ENCODE measurements at regions not wholly inside any gene's neighbourhood (a gene's known extent, or its start where the extent isn't known, plus 50 kb on each side); places are given as distances from the start of the nearest gene placed in this dataset.
"Not testable (repeated sequence)": the region's sequence is repeated elsewhere in the genome, so short reads cannot be mapped to it uniquely, and the experiment has no call there.

- CTCF ChIA-PET: no interaction called here
- Mint-ChIP-seq H3K9me3 (peaks cover 2% of the 10 kb centered on the region), H3K4me3 (no peak overlapping the region), H3K36me3 (ENCODE audit: low read depth) (no peaks in the 10 kb centered on the region), H3K4me1 (no peaks in the 10 kb centered on the region), H3K27ac (no peak overlapping the region), H3K27me3 (no peaks in the 10 kb centered on the region)
- POLR2A ChIA-PET: no interaction called here
- no peak for DNase-seq
These were observed 113.7 kb upstream of the KITLG start for GRCh38 chr12:88693837-88694445.

GRCh38 chr12:88691811-88692210 is 111.5 kb upstream of the KITLG start:
- CTCF ChIA-PET: no interaction called here
- Mint-ChIP-seq H3K36me3 (ENCODE audit: low read depth) (no peaks in the 10 kb centered on the region), H3K27me3 (no peaks in the 10 kb centered on the region), H3K27ac (no peak overlapping the region), H3K4me3 (no peak overlapping the region), H3K4me1 (no peaks in the 10 kb centered on the region), H3K9me3 (peaks cover 2% of the 10 kb centered on the region)
- no peak for DNase-seq
- POLR2A ChIA-PET: no interaction called here

GRCh38 chr12:88684610-88685009 is 104.3 kb upstream of the KITLG start:
- ChIA-PET CTCF (no interaction called here), POLR2A (no interaction called here)
- no peaks in the 10 kb centered on the region for H3K4me1 Mint-ChIP-seq

DNA sequence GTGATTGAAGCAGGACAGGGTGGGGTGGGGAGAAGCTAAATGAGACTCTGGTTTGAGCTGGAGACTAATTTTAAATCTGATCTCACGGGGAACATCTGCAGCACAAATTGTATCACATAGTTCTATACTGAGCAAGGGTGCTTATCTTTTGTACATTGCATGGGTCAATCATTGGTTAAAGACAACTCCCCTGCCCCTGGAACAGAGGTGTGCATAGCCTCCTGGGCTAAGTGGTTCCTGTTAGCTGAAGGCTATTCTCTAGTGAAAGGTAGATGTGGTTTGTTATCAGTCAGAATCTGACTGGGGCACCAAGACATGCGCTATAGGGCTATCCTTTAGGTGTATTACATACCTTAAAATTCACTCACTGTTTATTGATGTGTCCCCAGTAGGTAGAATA is 103.9 kb upstream of the KITLG start:
- CTCF ChIA-PET: no interaction called here
- Mint-ChIP-seq H3K27me3 (no peaks in the 10 kb centered on the region), H3K9me3 (no peaks in the 10 kb centered on the region), H3K27ac (no peak overlapping the region), H3K36me3 (ENCODE audit: low read depth) (no peaks in the 10 kb centered on the region), H3K4me3 (no peak overlapping the region), H3K4me1 (no peaks in the 10 kb centered on the region)
- POLR2A ChIA-PET: no interaction called here
- DNase-seq: no peak

More at GRCh38 chr12:88684610-88685009, 104.3 kb upstream of the KITLG start:
- H3K27ac Mint-ChIP-seq: no peak overlapping the region
- no peak overlapping the region for H3K4me3 Mint-ChIP-seq
- DNase-seq: no peak
- no peaks in the 10 kb centered on the region for H3K9me3 Mint-ChIP-seq
- H3K27me3 Mint-ChIP-seq: no peaks in the 10 kb centered on the region
- no peaks in the 10 kb centered on the region for H3K36me3 Mint-ChIP-seq (ENCODE audit: low read depth)

DNA sequence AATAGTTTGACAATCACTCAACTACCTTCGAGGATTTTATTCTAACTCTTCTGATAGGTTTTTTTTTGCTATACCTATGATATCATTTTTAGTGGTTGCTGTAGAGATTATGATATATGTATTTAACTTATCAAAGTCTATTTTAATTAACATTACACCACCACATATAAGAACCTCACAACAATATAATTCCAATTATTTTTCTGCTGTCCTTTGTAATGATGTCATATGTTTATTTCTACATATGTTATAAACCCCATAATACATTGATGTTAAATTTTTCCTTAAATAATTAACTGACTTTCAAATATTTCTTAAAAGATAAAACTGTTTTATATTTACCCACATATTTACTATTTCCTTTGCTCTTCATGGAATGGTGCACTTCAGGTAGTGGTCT is 103.4 kb upstream of the KITLG start:
- POLR2A ChIA-PET: no interaction called here
- no peaks in the 10 kb centered on the region for H3K36me3 Mint-ChIP-seq (ENCODE audit: low read depth)
- CTCF ChIA-PET: no interaction called here

GRCh38 chr12:88681271-88681670 is 101.0 kb upstream of the KITLG start:
- DNase-seq: no peak
- H3K4me1 Mint-ChIP-seq: no peaks in the 10 kb centered on the region
- POLR2A ChIA-PET: no interaction called here
- no peaks in the 10 kb centered on the region for H3K36me3 Mint-ChIP-seq (ENCODE audit: low read depth)
- no peak overlapping the region for H3K27ac Mint-ChIP-seq
- H3K9me3 Mint-ChIP-seq: no peaks in the 10 kb centered on the region
- CTCF ChIA-PET: no interaction called here
- H3K4me3 Mint-ChIP-seq: no peak overlapping the region
- no peaks in the 10 kb centered on the region for H3K27me3 Mint-ChIP-seq

More for the DNA sequence above, 103.4 kb upstream of the KITLG start:
- no peak overlapping the region for H3K27ac Mint-ChIP-seq
- no peak overlapping the region for H3K4me3 Mint-ChIP-seq
- no peaks in the 10 kb centered on the region for H3K4me1 Mint-ChIP-seq
- no peaks in the 10 kb centered on the region for H3K27me3 Mint-ChIP-seq
- H3K9me3 Mint-ChIP-seq: no peaks in the 10 kb centered on the region
- no peak for DNase-seq

DNA sequence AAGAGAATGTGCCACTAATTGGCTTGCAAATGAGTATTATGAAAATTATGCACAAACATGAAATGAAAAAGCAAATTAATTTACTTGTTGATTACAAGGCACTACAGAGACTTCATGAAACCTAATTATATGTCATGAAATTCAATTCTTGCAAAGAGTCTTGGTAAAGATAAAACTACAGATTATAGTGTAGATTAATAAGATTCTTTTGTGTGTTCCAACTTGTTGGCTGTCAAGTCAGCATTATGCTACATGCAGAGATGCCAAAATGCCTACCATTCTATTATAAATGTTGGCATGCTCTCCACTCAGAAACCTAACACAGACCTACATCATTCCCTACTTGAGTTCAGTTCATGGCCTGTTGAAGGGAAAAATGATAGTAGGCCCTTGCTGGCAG is 97.2 kb upstream of the KITLG start:
- H3K4me3 Mint-ChIP-seq: no peak overlapping the region
- no peaks in the 10 kb centered on the region for H3K36me3 Mint-ChIP-seq (ENCODE audit: low read depth)
- no peaks in the 10 kb centered on the region for H3K27me3 Mint-ChIP-seq
- H3K27ac Mint-ChIP-seq: no peak overlapping the region
- CTCF ChIA-PET: no interaction called here
- H3K9me3 Mint-ChIP-seq: no peaks in the 10 kb centered on the region
- no peaks in the 10 kb centered on the region for H3K4me1 Mint-ChIP-seq
- POLR2A ChIA-PET: no interaction called here
- no peak for DNase-seq

DNA sequence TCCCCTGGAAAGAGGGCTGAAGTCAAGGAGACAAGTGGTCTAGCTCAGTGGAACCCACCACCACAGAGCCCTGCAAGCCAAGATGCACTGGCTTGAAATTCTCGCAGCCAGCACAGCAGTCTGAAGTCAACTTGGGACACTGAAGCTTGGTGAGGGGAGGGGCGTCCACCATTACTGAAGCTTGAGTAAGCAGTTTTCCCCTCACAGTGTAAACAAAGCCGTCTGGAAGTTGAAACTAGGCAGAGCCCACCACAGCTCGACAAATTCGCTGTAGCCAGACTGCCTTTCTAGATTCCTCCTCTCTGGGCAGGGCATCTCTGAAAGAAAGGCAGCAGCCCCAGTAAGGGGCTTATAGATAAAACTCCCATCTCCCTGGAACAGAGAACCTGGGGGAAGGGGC is 87.3 kb upstream of the KITLG start:
- H3K36me3 Mint-ChIP-seq (ENCODE audit: low read depth); H3K9me3 Mint-ChIP-seq; H3K27ac Mint-ChIP-seq; H3K4me1 Mint-ChIP-seq; DNase-seq; POLR2A ChIA-PET; H3K4me3 Mint-ChIP-seq; H3K27me3 Mint-ChIP-seq: not testable (repeated sequence)
- CTCF ChIA-PET: interaction anchor here (0.6 kb wide), 1 partner anchor 32 kb away, joined by 5 read pairs; no protein-coding TSS in a partner anchor

- Mint-ChIP-seq H3K4me1 (no peaks in the 10 kb centered on the region), H3K9me3 (no peaks in the 10 kb centered on the region), H3K27ac (no peak overlapping the region), H3K27me3 (no peaks in the 10 kb centered on the region), H3K36me3 (ENCODE audit: low read depth) (no peaks in the 10 kb centered on the region), H3K4me3 (no peak overlapping the region)
- POLR2A ChIA-PET: no interaction called here
- CTCF ChIA-PET: no interaction called here
- DNase-seq: no peak
These were observed 84.8 kb upstream of the KITLG start for GRCh38 chr12:88665071-88665470.

DNA sequence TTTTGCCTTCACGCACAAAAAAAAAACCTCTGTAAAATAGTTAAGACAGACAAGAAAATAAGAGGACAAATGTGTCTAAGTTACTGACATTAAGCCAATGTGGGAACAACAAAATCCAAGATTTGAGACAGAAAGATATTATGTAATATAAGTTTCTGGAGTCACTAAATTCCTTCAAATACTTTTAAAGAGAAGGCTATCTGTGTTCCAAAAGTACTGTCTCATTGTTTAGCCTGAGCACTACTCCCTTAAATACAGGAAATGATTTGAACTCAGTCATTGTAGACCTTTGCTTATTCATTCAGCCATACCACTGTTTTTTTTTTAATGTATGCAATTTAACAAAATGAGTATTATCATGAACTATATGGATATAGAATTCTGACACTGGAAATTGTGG is 82.7 kb upstream of the KITLG start:
- no peaks in the 10 kb centered on the region for H3K9me3 Mint-ChIP-seq
- H3K4me3 Mint-ChIP-seq: no peak overlapping the region
- H3K27ac Mint-ChIP-seq: no peak overlapping the region
- DNase-seq: no peak
- H3K27me3 Mint-ChIP-seq: no peaks in the 10 kb centered on the region
- no peaks in the 10 kb centered on the region for H3K4me1 Mint-ChIP-seq
- ChIA-PET CTCF (no interaction called here), POLR2A (no interaction called here)
- no peaks in the 10 kb centered on the region for H3K36me3 Mint-ChIP-seq (ENCODE audit: low read depth)

- Mint-ChIP-seq H3K4me3 (no peak overlapping the region), H3K36me3 (ENCODE audit: low read depth) (no peaks in the 10 kb centered on the region), H3K9me3 (no peaks in the 10 kb centered on the region), H3K4me1 (no peaks in the 10 kb centered on the region), H3K27ac (no peak overlapping the region), H3K27me3 (no peaks in the 10 kb centered on the region)
- CTCF ChIA-PET: no interaction called here
- POLR2A ChIA-PET: no interaction called here
- no peak for DNase-seq
These were observed 81.8 kb upstream of the KITLG start for GRCh38 chr12:88662093-88662492.

GRCh38 chr12:88658009-88658408 is 77.7 kb upstream of the KITLG start:
- CTCF ChIA-PET: interaction anchor here (1.4 kb wide), 1 partner anchor 20 kb away, joined by 6 read pairs; no protein-coding TSS in a partner anchor
- H3K9me3 Mint-ChIP-seq: no peaks in the 10 kb centered on the region
- no peaks in the 10 kb centered on the region for H3K27me3 Mint-ChIP-seq
- no peak overlapping the region for H3K27ac Mint-ChIP-seq
- no peaks in the 10 kb centered on the region for H3K36me3 Mint-ChIP-seq (ENCODE audit: low read depth)
- no peak overlapping the region for H3K4me3 Mint-ChIP-seq
- POLR2A ChIA-PET: no interaction called here
- H3K4me1 Mint-ChIP-seq: no peaks in the 10 kb centered on the region
- DNase-seq: no peak

DNA sequence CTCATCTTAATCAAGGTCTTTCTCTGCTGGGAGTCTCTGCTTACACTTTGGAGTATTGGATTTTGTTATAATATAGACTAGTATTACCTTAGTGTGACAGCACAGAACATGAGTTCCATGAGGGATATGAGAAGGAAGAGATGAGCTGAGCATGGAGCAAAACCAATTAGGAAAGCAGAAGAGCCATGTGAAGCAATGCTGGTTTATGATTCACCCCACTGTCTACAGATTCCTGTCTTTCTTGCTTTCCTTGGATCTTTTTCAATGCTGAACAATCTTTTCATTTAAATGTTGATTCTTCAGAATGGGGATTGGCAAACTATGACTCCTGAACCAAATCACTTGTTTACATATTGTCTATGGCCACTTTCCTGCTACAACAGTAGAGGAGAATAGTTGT is 70.4 kb upstream of the KITLG start:
- Mint-ChIP-seq H3K27ac (no peak overlapping the region), H3K4me1 (no peaks in the 10 kb centered on the region), H3K36me3 (ENCODE audit: low read depth) (no peaks in the 10 kb centered on the region), H3K27me3 (no peaks in the 10 kb centered on the region), H3K4me3 (no peak overlapping the region), H3K9me3 (no peaks in the 10 kb centered on the region)
- POLR2A ChIA-PET: no interaction called here
- CTCF ChIA-PET: no interaction called here
- no peak for DNase-seq

GRCh38 chr12:88648625-88649024 is 68.4 kb upstream of the KITLG start:
- CTCF ChIA-PET: no interaction called here
- no peaks in the 10 kb centered on the region for H3K4me1 Mint-ChIP-seq
- H3K4me3 Mint-ChIP-seq: no peak overlapping the region
- H3K27ac Mint-ChIP-seq: no peak overlapping the region
- POLR2A ChIA-PET: no interaction called here
- no peaks in the 10 kb centered on the region for H3K9me3 Mint-ChIP-seq
- no peak for DNase-seq
- H3K36me3 Mint-ChIP-seq (ENCODE audit: low read depth): no peaks in the 10 kb centered on the region
- no peaks in the 10 kb centered on the region for H3K27me3 Mint-ChIP-seq
